Fibroblast of lung (primary cell): ENCODE measurements at regions not wholly inside any gene's neighbourhood (a gene's known extent, or its start where the extent isn't known, plus 50 kb on each side); places are given as distances from the start of the nearest gene placed in this dataset.

Source experiments
- DNase-seq, 2 donors: peaks; one replicate each; pipeline versions ENCODE4 v3.0.0 to v3.0.0-alpha.2; 2010; ENCODE audit warnings: low read depth in 2 of 2
- H2AFZ ChIP-seq: 2 replicates; pipeline ENCODE4 v1.5.1; 2012; ENCODE audit warnings: low read length, control low read depth, inconsistent platforms
- H3K27ac ChIP-seq: 2 replicates; pipeline ENCODE4 v1.5.1; 2011; ENCODE audit warnings: low read length, control low read depth; ENCODE audit not compliant: insufficient read depth
- H3K27me3 ChIP-seq: 2 replicates; pipeline ENCODE4 v1.5.1; 2011; ENCODE audit warnings: mild to moderate bottlenecking, low read length; ENCODE audit not compliant: control insufficient read depth, insufficient read depth
- H3K36me3 ChIP-seq: 2 replicates; pipeline ENCODE4 v1.5.1; 2011; ENCODE audit warnings: low read length; ENCODE audit not compliant: control insufficient read depth, insufficient read depth
- H3K4me1 ChIP-seq: 2 replicates; pipeline ENCODE4 v1.5.1; 2011; ENCODE audit warnings: low read length; ENCODE audit not compliant: control insufficient read depth, insufficient read depth; ENCODE audit errors: extremely low read depth
- H3K4me2 ChIP-seq: 2 replicates; pipeline ENCODE4 v1.5.1; 2011; ENCODE audit warnings: low read length, control low read depth; ENCODE audit not compliant: insufficient read depth; ENCODE audit errors: extremely low read depth
- H3K4me3 ChIP-seq, 4 experiments: fragments of 200-600 bp in 1 of 4; sonication (generic) in 1 of 4; replicated peaks in 1 of 4; 2 replicates each; pipeline ENCODE4 v1.5.1; 2011 to 2016; ENCODE audit warnings: low read length in 4 of 4, low read depth in 3 of 4, mild to moderate bottlenecking in 3 of 4, control low read depth in 2 of 4, inconsistent platforms in 1 of 4, mixed read lengths in 1 of 4; ENCODE audit not compliant: insufficient read depth in 1 of 4; ENCODE audit errors: control extremely low read depth in 1 of 4
- H3K79me2 ChIP-seq: 2 replicates; pipeline ENCODE4 v1.5.1; 2012; ENCODE audit warnings: mild to moderate bottlenecking, low read length, inconsistent platforms; ENCODE audit not compliant: control insufficient read depth, insufficient read depth
- H3K9ac ChIP-seq: 2 replicates; pipeline ENCODE4 v1.5.1; 2011; ENCODE audit warnings: mild to moderate bottlenecking, low read length, control low read depth; ENCODE audit not compliant: insufficient read depth
- H3K9me3 ChIP-seq: 2 replicates; pipeline ENCODE4 v1.5.1; 2012; ENCODE audit warnings: low read depth, low read length; ENCODE audit not compliant: control insufficient read depth, insufficient read depth
- H4K20me1 ChIP-seq: 2 replicates; pipeline ENCODE4 v1.5.1; 2011; ENCODE audit warnings: low read length; ENCODE audit not compliant: control insufficient read depth, insufficient read depth; ENCODE audit errors: extremely low read depth
- CTCF ChIP-seq, 2 donors: IDR thresholded peaks in 1 of 2; conservative IDR thresholded peaks in 1 of 2; 1 replicate in 1 of 2; 2 replicates in 1 of 2; pipeline ENCODE4 v1.5.1; 2011 to 2012; ENCODE audit warnings: low read length in 2 of 2, control low read depth in 1 of 2, inconsistent platforms in 1 of 2, low read depth in 1 of 2, mild to moderate bottlenecking in 1 of 2
- EZH2 ChIP-seq: IDR thresholded peaks from 2 replicates; pipeline ENCODE4 v1.5.1; 2012; ENCODE audit warnings: low read length, control low read depth, mild to moderate bottlenecking; ENCODE audit errors: missing control alignments

GRCh38 chr4:178027796-178028195, 585.6 kb upstream of the AGA start:
- Histone ChIP-seq H3K4me3 (no peak overlapping the region), H4K20me1 (no peaks in the 10 kb centered on the region), H3K27me3 (no peaks in the 10 kb centered on the region), H3K36me3 (no peaks in the 10 kb centered on the region), H3K27ac (no peak overlapping the region), H3K4me2 (no peak overlapping the region), H3K9ac (no peak overlapping the region), H3K79me2 (no peaks in the 10 kb centered on the region), H2AFZ (no peak overlapping the region), H3K9me3 (no peaks in the 10 kb centered on the region), H3K4me1 (no peaks in the 10 kb centered on the region)
- DNase-seq = no peak
- no peak for TF ChIP-seq CTCF (conservative IDR thresholded peaks at IDR 0.05 in 1 of 2, IDR thresholded peaks at IDR 0.05 in 1 of 2; ENCODE audit: low read depth in 1 of 2, low read length in 2 of 2)
- no peak for TF ChIP-seq EZH2

- Histone ChIP-seq H3K4me2 (no peak overlapping the region), H3K9ac (no peak overlapping the region), H4K20me1 (no peaks in the 10 kb centered on the region), H3K27me3 (no peaks in the 10 kb centered on the region), H2AFZ (no peak overlapping the region), H3K9me3 (no peaks in the 10 kb centered on the region), H3K79me2 (no peaks in the 10 kb centered on the region), H3K4me1 (no peaks in the 10 kb centered on the region), H3K36me3 (no peaks in the 10 kb centered on the region), H3K4me3 (no peak overlapping the region), H3K27ac (no peak overlapping the region)
- no peak for DNase-seq
- no peak for TF ChIP-seq CTCF (conservative IDR thresholded peaks at IDR 0.05 in 1 of 2, IDR thresholded peaks at IDR 0.05 in 1 of 2; ENCODE audit: low read depth in 1 of 2, low read length in 2 of 2)
- no peak for TF ChIP-seq EZH2
These were observed 586.2 kb upstream of the AGA start for GRCh38 chr4:178028481-178028880.

- Histone ChIP-seq H4K20me1 (no peaks in the 10 kb centered on the region), H2AFZ (no peak overlapping the region), H3K9ac (no peak overlapping the region), H3K79me2 (no peaks in the 10 kb centered on the region), H3K4me1 (no peaks in the 10 kb centered on the region), H3K27ac (no peak overlapping the region), H3K36me3 (no peaks in the 10 kb centered on the region), H3K9me3 (no peaks in the 10 kb centered on the region), H3K4me3 (no peak overlapping the region), H3K4me2 (no peak overlapping the region), H3K27me3 (no peaks in the 10 kb centered on the region)
- no peak for DNase-seq
- no peak for TF ChIP-seq CTCF (conservative IDR thresholded peaks at IDR 0.05 in 1 of 2, IDR thresholded peaks at IDR 0.05 in 1 of 2; ENCODE audit: low read depth in 1 of 2, low read length in 2 of 2)
- no peak for TF ChIP-seq EZH2
These were observed 595.4 kb upstream of the AGA start for GRCh38 chr4:178037459-178038214.
